ENCODE measurements at regions not wholly inside any gene's neighbourhood (a gene's known extent, or its start where the extent isn't known, plus 50 kb on each side); places are given as distances from the start of the nearest gene placed in this dataset.

GRCh38 chr15:98425173-98425572, 223.2 kb upstream of the IGF1R start:
- DNase-seq, result no peak

- no peak for DNase-seq
Observed at GRCh38 chr15:98427321-98427720, 221.0 kb upstream of the IGF1R start.

DNA sequence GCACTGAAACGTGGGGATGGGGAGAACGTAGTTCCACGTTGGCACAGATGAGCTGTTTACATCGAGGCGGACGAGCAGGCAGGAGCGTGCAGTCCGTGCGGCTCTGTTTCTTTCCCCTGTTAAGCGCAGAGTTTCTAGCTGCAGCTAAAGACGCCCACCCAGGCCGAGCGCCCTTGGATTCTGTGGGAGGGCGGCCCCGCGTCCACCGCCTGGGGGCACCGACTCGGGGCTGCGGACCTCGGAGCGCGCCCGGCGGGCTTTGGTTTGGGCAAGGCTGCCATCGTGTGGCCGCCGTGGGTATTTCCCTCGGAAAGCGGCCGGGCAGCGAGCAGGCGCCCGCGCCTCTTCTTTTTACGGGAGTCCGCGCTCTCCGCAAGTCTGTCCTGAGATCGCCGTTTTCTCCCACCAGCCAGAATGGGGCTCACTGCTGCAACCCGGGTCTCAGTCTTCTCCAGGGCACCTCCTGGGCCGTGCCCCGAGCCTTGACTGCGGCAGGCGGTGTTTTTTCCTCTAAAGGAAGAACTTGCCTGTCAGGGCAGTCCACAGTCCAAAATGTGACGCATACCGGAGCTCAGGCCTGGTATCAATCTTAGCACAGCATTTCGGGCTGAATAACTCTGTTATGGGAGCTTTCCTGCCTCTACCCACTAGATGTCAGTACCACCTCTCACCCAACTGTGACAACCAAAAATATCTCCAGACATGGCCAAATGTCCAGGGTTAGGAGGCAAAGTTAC, 219.9 kb upstream of the IGF1R start:
- peak; percentile 43 for DNase-seq

DNA sequence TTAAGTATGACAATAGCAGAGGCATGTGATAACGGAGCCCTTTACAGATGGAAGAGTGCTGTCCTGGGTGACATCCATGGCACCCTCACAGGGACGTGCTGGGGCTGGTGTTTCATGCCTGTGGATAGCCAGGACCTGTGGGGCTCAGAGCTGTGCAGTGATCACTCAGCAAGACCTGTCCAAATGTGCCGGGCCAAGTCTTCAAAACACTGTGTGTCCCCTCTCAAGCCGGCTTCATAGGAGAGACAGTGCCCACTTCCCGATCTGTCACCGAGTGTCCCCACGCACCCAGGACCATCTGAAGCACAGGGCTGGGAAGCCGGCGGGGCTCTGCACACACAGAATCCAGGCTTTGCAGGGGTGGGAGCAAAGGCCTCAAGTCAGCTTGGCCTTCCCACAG, 217.2 kb upstream of the IGF1R start:
- no peak for DNase-seq

DNA sequence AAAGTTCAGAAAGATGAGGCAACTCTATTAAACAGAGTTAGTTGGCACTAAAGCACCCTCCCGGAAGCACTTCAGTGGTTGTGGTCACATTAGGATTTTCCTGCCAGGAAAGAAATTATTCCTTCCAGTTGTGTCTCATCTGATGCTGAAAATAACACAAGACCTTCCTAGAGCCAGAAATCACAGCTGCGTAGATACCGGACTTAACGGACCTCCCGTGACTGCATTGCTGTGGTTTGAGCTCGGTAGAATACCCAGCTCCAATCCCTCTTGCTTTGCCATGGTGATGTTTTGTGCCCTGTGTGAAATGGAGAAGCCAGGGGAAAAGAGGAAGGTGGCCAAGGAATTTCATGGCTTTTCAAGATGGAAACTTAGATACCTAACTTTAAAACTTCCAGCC, 215.0 kb upstream of the IGF1R start:
- no peak for DNase-seq

DNA sequence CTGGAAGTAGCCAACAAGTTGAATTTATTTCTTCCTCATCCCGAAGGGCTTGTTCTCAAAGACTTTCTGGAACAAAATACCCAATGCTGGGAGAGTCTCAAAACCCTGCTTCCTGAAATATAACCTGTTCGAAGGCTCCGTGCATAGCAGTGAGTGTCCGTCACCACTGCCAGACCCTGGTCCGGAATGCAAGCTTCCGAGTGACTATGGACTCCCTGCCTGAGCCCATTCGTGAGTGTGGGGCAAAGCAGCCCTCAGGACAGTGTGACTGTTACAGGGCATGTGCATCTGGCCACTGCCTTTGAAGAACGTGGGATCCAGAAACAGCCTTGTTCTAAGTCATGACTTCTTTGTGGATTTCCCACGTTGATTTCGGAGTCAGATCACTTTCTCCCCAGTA, 214.5 kb upstream of the IGF1R start:
- DNase-seq, result no peak

DNA sequence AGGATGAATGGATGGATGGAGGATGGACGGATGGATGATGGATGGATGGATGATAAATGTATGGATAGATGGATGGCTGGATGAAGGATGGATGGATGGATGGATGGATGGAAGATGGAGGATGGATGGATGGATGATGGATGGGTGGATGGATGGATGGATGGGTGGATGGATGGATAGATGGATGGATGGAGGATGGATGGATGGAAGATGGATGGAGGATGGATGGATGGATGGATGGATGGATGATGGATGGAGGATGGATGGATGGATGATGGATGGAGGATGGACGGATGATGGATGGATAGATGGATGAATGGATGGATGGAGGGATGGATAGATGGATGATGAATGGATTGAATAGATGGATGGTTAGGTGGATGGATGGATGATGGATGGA, 210.6 kb upstream of the IGF1R start:
- DNase-seq, result no peak

GRCh38 chr15:98438326-98438725, 210.0 kb upstream of the IGF1R start:
- no peak for DNase-seq

DNA sequence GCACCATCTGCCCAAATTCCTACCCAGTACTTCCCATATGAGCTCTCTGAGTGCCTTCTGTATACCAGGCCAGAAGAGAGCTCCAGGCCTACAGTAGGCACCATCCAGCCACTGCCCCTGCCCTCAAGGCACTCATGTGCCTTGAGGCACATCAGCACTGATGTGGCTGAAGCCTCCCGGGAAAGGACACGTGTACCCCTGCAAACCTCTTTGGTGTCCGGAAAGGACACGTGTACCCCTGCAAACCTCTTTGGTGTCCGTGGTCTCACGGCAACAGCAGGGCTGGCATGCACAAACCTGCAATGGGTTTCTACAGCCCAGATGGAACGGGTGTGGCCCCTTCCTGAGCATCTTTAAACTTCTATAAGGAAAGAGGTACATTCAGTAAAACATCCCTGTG, 209.4 kb upstream of the IGF1R start:
- no peak for DNase-seq

DNA sequence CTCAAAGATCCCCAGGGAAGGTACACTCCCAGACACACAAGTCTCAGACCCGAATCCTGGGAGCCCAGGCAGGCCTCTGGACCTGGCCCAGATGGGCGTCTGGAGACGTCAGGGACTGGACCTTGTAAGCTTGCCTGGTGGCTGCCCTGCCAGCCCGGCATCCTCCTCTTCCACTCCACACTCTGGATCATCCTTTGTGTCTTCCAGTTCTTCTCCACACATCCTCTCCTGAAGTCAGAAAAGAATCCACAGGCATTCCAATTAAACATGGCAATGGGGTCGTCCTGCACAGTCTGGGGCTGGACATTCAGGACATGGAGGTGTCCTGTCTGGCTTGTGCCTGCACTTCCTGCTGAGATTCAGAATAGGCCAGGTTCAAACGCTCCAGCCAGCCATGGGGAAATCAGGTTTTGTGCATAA, 208.8 kb upstream of the IGF1R start:
- no peak for DNase-seq

GRCh38 chr15:98440917-98441316, 207.4 kb upstream of the IGF1R start:
- DNase-seq, result no peak

DNA sequence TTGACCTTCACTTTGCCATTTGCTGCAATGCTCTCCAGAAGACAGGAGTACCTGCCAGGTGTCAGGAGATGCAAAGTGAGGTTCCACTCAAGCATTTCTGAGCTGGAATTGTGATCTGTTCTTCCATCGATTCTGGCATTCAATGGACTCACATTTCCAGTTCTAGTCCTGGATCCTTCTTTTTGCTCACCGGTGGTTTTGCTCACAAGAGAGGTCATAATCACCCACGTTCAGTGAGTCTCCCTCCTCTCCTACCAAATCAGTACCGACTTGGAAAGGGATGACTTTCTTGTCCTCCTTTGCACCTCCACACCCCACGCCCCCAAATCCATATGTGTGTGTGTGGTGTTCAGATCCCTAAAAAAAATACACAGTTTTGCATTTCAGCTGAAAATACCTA, 206.7 kb upstream of the IGF1R start:
- DNase-seq, result no peak

DNA sequence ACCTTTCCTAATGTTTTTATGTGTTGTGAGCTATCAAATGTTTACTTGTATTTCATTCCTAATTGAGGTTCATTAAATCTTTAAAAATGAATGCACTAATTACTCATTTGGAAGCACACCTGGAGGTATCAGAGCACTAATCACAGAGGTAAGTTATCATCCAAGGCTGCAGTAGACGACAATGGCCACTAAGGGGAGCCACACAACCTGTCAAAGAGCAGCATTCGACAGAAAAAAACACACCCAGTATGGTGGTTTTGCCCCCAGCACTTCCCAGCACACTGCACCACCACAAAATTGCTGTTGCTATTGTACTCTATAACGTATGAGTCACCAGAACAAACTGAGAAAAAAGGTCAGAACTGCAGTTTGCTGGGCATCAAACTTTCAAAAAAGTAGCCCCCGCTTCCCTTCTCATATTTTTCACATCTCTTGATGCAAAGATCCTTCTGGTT, 205.9 kb upstream of the IGF1R start:
- peak; percentile 34 for DNase-seq

- no peak for DNase-seq
Observed at GRCh38 chr15:98442901-98443300, 205.4 kb upstream of the IGF1R start.

GRCh38 chr15:98443526-98443925, 204.8 kb upstream of the IGF1R start:
- DNase-seq, result no peak

DNA sequence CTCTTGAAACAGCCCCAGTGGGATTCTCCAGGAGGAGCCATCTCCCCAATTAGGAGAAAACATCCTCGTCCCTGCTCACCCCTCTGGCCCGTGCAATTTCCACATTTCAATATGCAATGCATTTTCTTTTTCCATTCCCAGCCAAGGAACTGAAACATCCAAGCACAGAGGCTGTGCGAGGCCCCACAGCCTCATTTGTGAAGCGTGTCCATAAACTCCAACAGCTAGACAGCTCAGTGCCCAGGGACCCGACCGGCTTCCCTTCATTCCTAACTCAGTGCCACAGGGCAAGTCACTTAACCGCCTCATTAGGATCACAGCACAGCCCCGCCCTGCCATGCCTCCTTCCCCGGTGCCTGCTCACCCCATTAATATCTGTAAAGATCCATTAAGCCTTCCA, 204.2 kb upstream of the IGF1R start:
- no peak for DNase-seq

DNA sequence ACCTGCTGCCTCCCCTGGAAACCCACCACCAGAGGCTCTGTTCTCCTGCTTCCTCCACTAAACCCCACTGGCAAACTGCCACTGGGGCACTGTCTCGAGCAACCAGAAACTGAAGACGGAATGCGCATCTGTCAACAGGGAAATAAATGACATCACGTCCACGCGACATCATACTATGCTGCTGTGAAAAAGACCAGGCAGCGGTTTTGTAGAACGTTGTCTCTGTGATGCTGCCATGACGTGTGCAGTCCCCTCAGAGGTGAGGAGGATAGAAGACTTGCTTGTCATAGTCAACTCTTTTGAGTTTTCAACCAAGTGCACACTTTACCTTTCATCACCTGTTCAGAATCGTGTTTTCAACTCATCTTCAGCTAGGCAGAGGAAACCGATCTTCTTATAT, 203.0 kb upstream of the IGF1R start:
- no peak for DNase-seq

- no peak for DNase-seq
Observed at GRCh38 chr15:98446083-98446482, 202.3 kb upstream of the IGF1R start.

DNA sequence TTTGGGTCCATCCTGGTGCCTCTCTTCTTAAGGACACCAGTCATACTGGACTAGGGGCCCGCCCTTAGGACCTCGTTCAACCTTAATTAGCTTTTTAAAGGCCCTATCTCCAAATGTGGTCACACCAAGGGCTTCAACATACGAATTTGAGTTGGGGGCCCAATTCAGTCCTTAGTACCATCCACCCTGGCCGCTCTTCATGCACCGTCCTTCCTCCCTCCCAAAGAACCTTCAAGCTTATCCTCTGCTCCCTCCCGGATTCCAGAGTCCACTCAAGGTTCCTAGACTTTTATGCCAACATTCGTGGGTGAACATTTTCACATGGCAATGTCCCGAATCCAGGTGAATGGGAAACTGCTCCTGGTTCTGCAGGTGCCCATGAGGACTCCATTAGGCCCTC, 201.3 kb upstream of the IGF1R start:
- no peak for DNase-seq

DNA sequence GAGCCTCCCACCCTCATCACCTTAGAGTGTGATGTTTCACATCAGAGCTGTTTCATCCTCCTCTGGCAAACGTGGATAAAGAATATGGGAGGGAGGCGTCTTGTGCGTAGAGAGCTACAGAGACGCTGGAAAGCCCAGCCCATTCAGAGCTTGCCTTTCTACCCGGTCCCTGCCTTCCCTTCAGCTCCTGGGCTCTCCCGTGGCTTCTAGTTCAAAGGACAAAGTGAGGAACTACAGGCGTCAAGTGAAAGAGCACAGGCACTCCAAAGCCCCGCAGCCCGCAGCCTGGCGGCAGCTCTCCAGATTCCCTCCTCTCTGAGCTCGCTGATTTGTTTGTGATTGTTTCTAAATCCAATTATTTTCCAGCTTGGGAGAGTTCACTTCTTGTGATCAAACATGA, 197.1 kb upstream of the IGF1R start:
- no peak for DNase-seq

GRCh38 chr15:98452238-98452637, 196.1 kb upstream of the IGF1R start:
- DNase-seq, result no peak

- DNase-seq, result no peak
Observed at GRCh38 chr15:98455904-98456303, 192.4 kb upstream of the IGF1R start.

GRCh38 chr15:98476559-98476958, 171.8 kb upstream of the IGF1R start:
- DNase-seq, result no peak

GRCh38 chr15:98480844-98481243, 167.5 kb upstream of the IGF1R start:
- DNase-seq, result no peak

- DNase-seq, result no peak
Observed at GRCh38 chr15:98483575-98484130, 164.7 kb upstream of the IGF1R start.
